Pancreas (tissue), 10 donors: ENCODE measurements at regions not wholly inside any gene's neighbourhood (a gene's known extent, or its start where the extent isn't known, plus 50 kb on each side); places are given as distances from the start of the nearest gene placed in this dataset.

ENCODE experiments used
- ATAC-seq, 4 donors: fragments of 200-7000 bp; cut with Tn5 transposase; one replicate each; pipeline versions ENCODE4 v1.8.0 to v1.9.1; 2020; ENCODE audit warnings: mild to moderate bottlenecking in 4 of 4, moderate library complexity in 4 of 4
- DNase-seq, 6 donors: peaks; one replicate each; pipeline ENCODE4 v3.0.0-alpha.2; 2020
- FAIRE-seq: peaks from 2 replicates; lab custom pipeline; 2012; peaks lifted over from hg19 to GRCh38; lab: Jason Lieb, UNC
- H3K27ac ChIP-seq, 4 donors: fragments of 200-600 bp; sonication (generic); 1 replicate in 3 of 4; 2 replicates in 1 of 4; pipeline versions ENCODE4 v1.5.0 to v1.8.0; 2020
- H3K27me3 ChIP-seq, 4 donors: fragments of 200-600 bp; one replicate each; pipeline ENCODE4 v1.8.0; 2021
- H3K36me3 ChIP-seq, 3 donors: fragments of 200-600 bp; sonication (generic) in 1 of 3; one replicate each; pipeline versions ENCODE4 v1.5.0 to v1.8.0; 2020 to 2021
- H3K4me1 ChIP-seq, 3 donors: fragments of 200-600 bp; one replicate each; pipeline ENCODE4 v1.8.0; 2021
- H3K4me3 ChIP-seq, 4 donors: fragments of 200-600 bp; sonication (generic) in 2 of 4; one replicate each; pipeline versions ENCODE4 v1.5.0 to v1.8.0; 2020 to 2021
- H3K9me3 ChIP-seq, 4 donors: fragments of 200-600 bp; one replicate each; pipeline ENCODE4 v1.8.0; 2021
- WGBS, 2 donors: extraction: QIAGEN DNeasy Blood & Tissue Kit; methylation state at CpG; one replicate each; pipeline ENCODE4 v1.1.7; 2013; 5-methylcytosine and 5-hydroxymethylcytosine counted together
- intact Hi-C, 3 donors: fragments of 100-400 bp; cut with DNase I; formaldehyde crosslinking; loops; one replicate each; pipeline versions ENCODE4 v1.11.1 to v1.14.2; 2022
- TF ChIP-seq, protein P1 (sequence below), 4 donors: fragments of 200-600 bp; sonication (generic) in 3 of 4; IDR thresholded peaks; one replicate each; pipeline versions ENCODE4 v1.5.0 to v1.8.0; 2021; ENCODE audit warnings: antibody characterized with exemption in 4 of 4
- donor health status: healthy with polysubstance abuse.
- donor health status: DM: no; HTN: no; CAD: no; lungs with moderate emphysema.
- donor health status: DM: no; HTN: no; CAD: no.
- donor health status: control.
- donor health status: control.
- donor health status: Bipolar disorder and iron deficiency.
- donor health status: DM: yes; HTN: yes; CAD: no.
- donor health status: DM: no; HTN: no; CAD: no.
- donor health status: DM: no; HTN: no; CAD: no.
- donor health status: DM: yes; HTN: yes; CAD: no.

- Histone ChIP-seq H3K4me3 (no peak overlapping the region), H3K4me1 (no peaks in the 10 kb centered on the region), H3K9me3 (no peaks in the 10 kb centered on the region), H3K36me3 (no peaks in the 10 kb centered on the region), H3K27ac (no peak overlapping the region), H3K27me3 (no peaks in the 10 kb centered on the region)
- ATAC-seq (no peak), DNase-seq (no peak), FAIRE-seq (no peak)
- TF ChIP-seq, protein P1, sequence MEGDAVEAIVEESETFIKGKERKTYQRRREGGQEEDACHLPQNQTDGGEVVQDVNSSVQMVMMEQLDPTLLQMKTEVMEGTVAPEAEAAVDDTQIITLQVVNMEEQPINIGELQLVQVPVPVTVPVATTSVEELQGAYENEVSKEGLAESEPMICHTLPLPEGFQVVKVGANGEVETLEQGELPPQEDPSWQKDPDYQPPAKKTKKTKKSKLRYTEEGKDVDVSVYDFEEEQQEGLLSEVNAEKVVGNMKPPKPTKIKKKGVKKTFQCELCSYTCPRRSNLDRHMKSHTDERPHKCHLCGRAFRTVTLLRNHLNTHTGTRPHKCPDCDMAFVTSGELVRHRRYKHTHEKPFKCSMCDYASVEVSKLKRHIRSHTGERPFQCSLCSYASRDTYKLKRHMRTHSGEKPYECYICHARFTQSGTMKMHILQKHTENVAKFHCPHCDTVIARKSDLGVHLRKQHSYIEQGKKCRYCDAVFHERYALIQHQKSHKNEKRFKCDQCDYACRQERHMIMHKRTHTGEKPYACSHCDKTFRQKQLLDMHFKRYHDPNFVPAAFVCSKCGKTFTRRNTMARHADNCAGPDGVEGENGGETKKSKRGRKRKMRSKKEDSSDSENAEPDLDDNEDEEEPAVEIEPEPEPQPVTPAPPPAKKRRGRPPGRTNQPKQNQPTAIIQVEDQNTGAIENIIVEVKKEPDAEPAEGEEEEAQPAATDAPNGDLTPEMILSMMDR (IDR thresholded peaks at IDR 0.05), result no peak
- intact Hi-C loops, result no loop called here
Observed at GRCh38 chr5:122718611-122719010, 56.3 kb upstream of the SNX2 start.

DNA sequence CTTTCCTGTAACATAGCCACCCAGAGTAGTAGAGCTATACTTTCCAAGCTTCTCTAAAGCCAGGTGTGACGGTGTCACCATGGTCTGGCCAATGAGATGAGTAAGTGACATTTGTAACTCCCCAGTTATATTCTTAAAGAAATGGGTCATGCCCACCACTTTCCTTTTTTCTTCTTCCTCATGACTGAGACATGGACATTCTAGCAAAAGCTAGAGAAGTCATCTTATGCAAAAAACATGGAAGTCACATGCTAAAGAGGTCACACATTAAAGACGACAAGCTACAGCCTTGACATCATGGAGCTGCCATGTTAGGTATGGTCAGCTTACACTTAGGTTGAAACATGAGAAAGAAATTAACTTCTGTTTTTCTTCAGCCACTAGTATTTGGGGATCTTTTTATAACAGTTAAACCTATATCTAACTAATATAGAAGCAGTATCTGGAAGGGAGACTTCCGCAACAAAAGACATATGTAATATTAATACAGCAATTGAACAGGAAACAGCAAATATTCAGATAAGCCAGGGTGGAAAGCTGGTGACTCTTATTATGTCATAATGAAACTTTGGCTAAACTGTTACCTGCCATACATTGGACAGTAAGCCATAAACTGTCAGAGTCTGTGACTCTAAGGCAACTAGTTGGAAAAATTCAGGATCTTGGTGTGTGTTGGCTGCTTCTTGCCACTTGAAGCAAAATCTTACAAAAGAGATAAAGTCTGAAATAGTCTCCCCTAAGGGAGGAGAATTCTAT, 54.7 kb upstream of the SNX2 start:
- FAIRE-seq (no peak), ATAC-seq (no peak), DNase-seq (no peak)
- no peaks in the 10 kb centered on the region for H3K36me3 ChIP-seq
- WGBS, 2 donors, result 87 to 91% methylated on average over 3 of the region's 3 CpGs
- no peaks in the 10 kb centered on the region for H3K27me3 ChIP-seq
- no peaks in the 10 kb centered on the region for H3K4me1 ChIP-seq
- intact Hi-C loops, result no loop called here
- H3K4me3 ChIP-seq, result no peak overlapping the region
- H3K27ac ChIP-seq, result no peak overlapping the region
- TF ChIP-seq, protein P1 (IDR thresholded peaks at IDR 0.05), result no peak
- H3K9me3 ChIP-seq, result no peaks in the 10 kb centered on the region

- no peaks in the 10 kb centered on the region for H3K27me3 ChIP-seq
- H3K4me3 ChIP-seq, result no peak overlapping the region
- intact Hi-C loops, result no loop called here
- TF ChIP-seq, protein P1 (IDR thresholded peaks at IDR 0.05), result no peak
- FAIRE-seq (no peak), ATAC-seq (no peak), DNase-seq (no peak)
- H3K27ac ChIP-seq, result no peak overlapping the region
- no peaks in the 10 kb centered on the region for H3K36me3 ChIP-seq
- WGBS, 2 donors, result 66 to 71% methylated on average over 3 of the region's 3 CpGs
- no peaks in the 10 kb centered on the region for H3K4me1 ChIP-seq
- H3K9me3 ChIP-seq, result no peaks in the 10 kb centered on the region
Observed at GRCh38 chr5:122721127-122721526, 53.8 kb upstream of the SNX2 start.

- no peaks in the 10 kb centered on the region for H3K36me3 ChIP-seq
- H3K4me3 ChIP-seq, result no peak overlapping the region
- H3K27ac ChIP-seq, result no peak overlapping the region
- no peaks in the 10 kb centered on the region for H3K4me1 ChIP-seq
- WGBS, 2 donors, result 74 to 82% methylated on average over 2 of the region's 2 CpGs
- DNase-seq (no peak), FAIRE-seq (no peak), ATAC-seq (no peak)
- intact Hi-C loops, result no loop called here
- TF ChIP-seq, protein P1 (IDR thresholded peaks at IDR 0.05), result no peak
- no peaks in the 10 kb centered on the region for H3K27me3 ChIP-seq
- no peaks in the 10 kb centered on the region for H3K9me3 ChIP-seq
Observed at GRCh38 chr5:122722341-122722740, 52.5 kb upstream of the SNX2 start.

- no peak overlapping the region for H3K4me3 ChIP-seq
- H3K27ac ChIP-seq, result no peak overlapping the region
- no peak for FAIRE-seq
- no peak for DNase-seq
- intact Hi-C loops, result no loop called here
- TF ChIP-seq, protein P1 (IDR thresholded peaks at IDR 0.05), result no peak
- WGBS, 2 donors, result 68 to 74% methylated on average over 4 of the region's 4 CpGs
- H3K36me3 ChIP-seq, result no peaks in the 10 kb centered on the region
- H3K27me3 ChIP-seq, result no peaks in the 10 kb centered on the region
- H3K9me3 ChIP-seq, result no peaks in the 10 kb centered on the region
- H3K4me1 ChIP-seq, result no peaks in the 10 kb centered on the region
- ATAC-seq, result peak in 3 of 4 donors; percentile 29 to 32 (median 30)
Observed at GRCh38 chr5:122723606-122724352, 51.1 kb upstream of the SNX2 start.
